AG09319 (cell line): ENCODE measurements at regions not wholly inside any gene's neighbourhood (a gene's known extent, or its start where the extent isn't known, plus 50 kb on each side); places are given as distances from the start of the nearest gene placed in this dataset.

Experiments
- DNase-seq: peaks from one replicate; pipeline ENCODE4 v3.0.0-alpha.2; 2010; ENCODE audit warnings: low read depth; ENCODE audit errors: extremely low read depth
- TF ChIP-seq, protein P1 (sequence below): IDR thresholded peaks from 2 replicates; pipeline ENCODE4 v1.5.1; 2011; ENCODE audit warnings: low read depth, mild to moderate bottlenecking, inconsistent platforms, low read length, moderate library complexity

DNA sequence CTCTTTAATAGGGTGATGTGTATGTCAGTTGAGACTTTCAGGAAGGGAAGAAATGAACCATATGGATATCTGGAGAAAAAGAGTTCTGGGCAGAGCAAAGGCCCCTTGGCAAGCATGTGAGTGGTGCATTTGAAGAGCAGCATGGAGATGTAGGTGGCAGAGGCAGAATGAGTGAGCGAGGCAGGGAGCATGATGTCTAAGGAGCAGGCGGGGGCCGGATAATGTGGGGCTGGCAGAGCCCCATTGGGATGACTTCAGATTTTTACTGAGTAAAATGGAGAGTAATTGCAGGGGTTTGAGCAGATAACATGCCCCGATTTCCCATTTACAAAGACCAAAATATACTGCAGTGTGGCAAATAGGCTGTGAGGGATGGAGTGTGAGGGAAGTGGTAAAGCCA is 52.9 kb upstream of the PLCL2 start:
- DNase-seq, result no peak

DNA sequence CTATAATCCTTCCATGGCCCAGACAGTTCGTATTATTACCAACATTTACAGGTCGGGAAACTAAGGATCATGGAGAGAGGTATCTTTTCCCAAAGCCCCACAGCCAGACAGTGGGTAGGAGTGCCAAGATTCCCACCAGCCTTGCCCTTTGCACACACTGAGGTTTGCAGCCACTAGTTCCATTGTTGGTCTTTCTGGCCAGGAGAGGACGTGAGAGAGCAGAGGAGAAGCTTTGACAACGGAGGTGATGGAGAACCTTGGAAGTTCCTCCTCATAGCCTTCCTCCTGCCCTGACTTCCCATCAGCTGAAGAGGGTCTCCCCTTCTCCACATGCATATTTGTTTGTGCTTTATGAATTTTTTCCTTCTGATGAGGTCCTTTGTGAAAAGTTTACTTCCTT is 50.5 kb upstream of the PLCL2 start:
- TF ChIP-seq, protein P1, sequence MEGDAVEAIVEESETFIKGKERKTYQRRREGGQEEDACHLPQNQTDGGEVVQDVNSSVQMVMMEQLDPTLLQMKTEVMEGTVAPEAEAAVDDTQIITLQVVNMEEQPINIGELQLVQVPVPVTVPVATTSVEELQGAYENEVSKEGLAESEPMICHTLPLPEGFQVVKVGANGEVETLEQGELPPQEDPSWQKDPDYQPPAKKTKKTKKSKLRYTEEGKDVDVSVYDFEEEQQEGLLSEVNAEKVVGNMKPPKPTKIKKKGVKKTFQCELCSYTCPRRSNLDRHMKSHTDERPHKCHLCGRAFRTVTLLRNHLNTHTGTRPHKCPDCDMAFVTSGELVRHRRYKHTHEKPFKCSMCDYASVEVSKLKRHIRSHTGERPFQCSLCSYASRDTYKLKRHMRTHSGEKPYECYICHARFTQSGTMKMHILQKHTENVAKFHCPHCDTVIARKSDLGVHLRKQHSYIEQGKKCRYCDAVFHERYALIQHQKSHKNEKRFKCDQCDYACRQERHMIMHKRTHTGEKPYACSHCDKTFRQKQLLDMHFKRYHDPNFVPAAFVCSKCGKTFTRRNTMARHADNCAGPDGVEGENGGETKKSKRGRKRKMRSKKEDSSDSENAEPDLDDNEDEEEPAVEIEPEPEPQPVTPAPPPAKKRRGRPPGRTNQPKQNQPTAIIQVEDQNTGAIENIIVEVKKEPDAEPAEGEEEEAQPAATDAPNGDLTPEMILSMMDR, result no peak
- no peak for DNase-seq

More for the DNA sequence above, 52.9 kb upstream of the PLCL2 start:
- TF ChIP-seq, protein P1, result no peak

DNA sequence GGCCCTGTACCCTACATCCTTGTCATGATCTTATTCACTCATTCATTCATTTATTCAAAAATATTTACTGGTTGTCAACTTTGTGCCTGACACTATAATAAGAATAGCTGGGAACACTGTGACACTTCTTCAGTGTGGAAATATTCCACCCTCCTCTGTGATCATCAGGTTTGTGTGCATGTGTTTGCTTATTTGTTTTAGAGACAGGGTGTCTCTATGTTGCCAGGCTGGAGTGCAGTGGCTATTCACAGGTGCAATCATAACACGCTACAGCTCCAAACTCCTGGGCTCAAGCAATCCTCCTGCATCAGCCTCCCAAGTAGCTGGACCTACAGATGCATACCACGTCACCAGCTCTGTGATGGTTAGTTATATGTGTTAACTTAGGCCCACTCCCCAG is 50.0 kb upstream of the PLCL2 start:
- TF ChIP-seq, protein P1, result no peak
- DNase-seq, result no peak
